NOMO-1 treated with DMSO at 0.1 percent for 48 hours (cell line): ENCODE measurements at regions not wholly inside any gene's neighbourhood (a gene's known extent, or its start where the extent isn't known, plus 50 kb on each side); places are given as distances from the start of the nearest gene placed in this dataset.

Source experiments
- DNase-seq: peaks from one replicate; lab custom pipeline; 2025; ENCODE audit not compliant: unreplicated experiment; lab: John Stamatoyannopoulos, UW

- no peak for DNase-seq
Measured at GRCh38 chr21:16708101-16708835, 804.6 kb upstream of the CXADR start.

GRCh38 chr21:16709866-16710550 is 802.8 kb upstream of the CXADR start:
- DNase-seq: no peak

DNA sequence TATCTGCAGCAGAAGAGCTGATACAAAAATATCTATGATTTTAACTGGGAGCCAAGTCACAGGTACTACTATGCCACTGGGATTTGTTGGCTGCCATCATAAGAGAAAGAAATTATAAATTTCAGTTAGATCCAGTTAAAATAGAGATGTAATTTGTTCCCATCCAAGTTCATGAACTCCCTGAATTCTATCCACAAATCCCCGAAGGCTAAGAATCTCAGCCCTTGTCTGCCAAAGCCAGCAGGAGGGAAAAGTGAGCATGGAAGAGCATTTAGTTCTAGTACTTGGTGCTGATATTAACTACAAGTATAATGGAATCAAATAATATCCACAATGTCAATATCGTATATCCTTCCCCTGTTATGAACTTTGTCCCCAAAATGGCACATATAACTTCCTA is 801.1 kb upstream of the CXADR start:
- DNase-seq: no peak

DNA sequence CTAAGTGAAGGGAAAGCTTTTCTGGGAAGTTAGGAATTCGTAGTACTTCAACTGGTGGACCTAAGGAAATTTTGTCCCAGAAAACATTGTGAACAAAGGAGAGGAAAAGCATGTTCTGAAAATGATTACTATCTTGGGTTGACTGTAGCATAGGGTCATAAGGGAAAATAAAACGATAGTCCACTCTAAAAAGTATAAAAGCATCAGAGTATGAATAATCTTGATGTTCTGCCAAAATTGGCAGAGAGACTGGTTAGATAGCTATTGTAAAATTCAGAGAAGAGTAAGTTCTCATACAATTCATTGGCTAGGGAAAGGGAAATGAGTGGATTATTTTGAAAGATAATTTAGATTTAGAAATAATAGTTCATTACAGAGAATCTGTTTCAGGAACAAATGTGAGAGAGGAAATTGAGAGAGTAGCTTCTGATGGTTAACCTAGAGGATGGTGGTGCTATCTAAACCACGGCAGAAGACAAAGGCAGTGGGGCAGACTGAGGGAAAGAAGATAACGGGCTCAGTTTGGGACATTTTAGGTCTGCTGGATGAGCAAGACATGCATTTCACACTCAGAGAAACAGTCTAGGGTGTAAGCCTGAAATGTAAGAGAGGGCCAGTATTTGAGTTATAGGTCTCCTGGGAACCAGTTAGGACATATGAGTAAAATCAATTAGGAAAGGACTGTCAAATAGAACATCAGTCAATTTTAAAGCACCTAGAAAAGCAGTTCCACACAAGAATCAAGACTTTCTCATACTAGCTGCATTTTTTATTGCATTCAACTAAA is 799.3 kb upstream of the CXADR start:
- no peak for DNase-seq

DNA sequence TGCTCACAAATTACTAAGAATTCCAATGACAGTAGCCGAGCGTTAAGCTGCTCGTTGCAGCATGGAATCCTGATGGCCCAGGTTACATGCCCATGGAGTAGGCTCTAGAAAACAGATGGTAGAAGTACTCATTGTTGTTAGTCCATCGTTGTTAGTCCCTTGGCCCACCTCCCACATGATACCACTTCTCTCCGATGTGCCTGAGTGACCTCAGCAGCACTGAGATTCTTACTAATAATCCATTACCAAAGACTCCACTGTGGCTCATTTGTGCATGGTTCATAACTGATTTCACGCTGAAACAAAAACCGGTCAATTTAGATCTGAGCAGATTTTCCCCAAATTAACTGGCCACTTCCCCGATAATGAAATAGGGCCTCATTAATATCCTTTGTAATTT is 772.3 kb upstream of the CXADR start:
- no peak for DNase-seq

- no peak for DNase-seq
Measured at GRCh38 chr21:16741141-16741665, 771.6 kb upstream of the CXADR start.

- DNase-seq: no peak
Measured at GRCh38 chr21:16742131-16742641, 770.7 kb upstream of the CXADR start.

GRCh38 chr21:16742741-16743140 is 770.1 kb upstream of the CXADR start:
- no peak for DNase-seq

DNA sequence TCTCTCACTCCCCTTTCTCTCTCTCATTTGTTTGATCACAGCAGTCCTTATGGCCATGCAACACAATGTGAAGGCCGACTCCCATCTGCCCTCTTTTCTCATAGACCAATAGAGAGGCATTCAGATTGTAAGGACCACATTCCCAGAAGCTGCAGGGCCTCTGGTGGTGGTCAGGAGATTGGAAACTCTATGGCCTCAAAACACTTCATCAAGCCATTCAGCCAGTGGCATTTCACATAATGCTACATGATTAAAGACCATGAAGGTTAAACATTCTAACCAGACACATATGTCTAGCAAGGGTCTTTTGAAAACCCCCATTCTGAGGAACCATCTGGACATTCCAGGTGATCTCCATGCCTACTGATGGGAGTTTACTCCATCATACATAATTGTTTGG is 769.5 kb upstream of the CXADR start:
- DNase-seq: no peak

DNA sequence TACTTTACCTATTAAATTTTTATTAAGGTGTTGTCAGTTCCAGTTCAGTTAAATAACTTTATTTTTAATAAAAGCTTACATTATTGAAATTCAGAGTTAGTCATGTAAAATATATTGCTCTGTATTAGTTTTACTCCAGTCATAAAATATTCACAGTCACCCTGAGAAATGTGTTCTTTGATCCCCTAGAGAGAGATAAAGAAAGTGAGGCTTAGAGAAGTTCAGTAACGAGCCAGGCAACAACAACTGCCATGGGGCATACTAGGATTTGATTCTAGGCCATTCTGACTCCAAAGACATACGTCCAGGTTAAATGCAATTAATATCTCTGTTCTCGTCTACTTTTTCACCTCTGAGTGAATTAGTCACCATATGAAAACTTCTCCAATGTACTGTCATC is 761.9 kb upstream of the CXADR start:
- no peak for DNase-seq

DNA sequence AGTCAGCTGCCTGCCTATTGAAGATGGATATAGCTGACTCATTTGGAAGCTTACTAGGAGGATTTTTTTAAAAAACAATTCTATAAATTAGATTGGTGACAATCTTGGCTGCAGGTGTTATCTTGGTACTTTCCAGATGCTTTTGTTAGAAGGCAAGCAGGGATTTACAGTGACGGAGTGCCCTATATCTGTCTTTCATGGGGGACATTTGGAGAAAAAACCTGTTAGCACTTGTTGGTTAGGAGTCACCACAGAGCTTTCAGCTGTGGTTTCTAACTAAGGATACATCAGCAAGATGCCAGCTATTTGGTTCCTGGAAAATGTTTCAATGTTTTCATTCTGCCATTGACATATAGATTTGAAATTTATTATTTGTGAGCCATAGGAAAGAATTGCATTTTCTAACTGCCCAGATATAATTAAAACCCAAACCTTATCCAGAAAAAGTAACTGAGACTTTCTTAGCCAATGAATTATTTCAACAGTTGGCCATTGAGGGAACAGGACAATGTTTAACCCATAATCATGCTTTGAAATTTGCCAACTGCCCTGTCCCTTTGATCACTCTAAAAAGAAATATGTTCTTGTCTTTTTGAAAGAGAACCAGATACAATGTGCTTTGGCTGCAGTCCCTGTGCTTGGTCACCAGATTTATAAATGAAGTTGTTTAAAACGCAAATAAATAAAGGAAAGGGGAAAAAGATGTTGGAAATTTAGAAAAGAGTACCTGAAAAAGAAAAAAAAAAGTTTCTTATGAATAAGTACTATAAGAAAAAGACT is 761.0 kb upstream of the CXADR start:
- no peak for DNase-seq

DNA sequence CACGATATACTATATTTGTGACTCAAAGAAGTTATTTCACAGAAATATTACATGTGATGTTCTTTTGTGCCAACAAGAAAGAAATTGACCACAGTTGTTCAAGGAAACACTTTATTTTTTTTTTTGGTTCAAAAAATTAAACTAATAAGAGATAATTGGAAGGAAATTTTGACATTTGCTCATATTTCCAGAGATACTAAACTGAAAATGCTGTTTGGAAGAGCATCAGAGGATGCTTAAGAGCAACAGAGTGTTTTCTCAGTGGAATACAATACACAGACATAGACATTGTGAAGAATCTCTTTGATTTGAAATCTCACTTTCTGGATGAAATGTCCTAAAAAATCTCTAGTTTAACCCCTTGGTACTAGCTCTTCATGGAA is 760.4 kb upstream of the CXADR start:
- no peak for DNase-seq

DNA sequence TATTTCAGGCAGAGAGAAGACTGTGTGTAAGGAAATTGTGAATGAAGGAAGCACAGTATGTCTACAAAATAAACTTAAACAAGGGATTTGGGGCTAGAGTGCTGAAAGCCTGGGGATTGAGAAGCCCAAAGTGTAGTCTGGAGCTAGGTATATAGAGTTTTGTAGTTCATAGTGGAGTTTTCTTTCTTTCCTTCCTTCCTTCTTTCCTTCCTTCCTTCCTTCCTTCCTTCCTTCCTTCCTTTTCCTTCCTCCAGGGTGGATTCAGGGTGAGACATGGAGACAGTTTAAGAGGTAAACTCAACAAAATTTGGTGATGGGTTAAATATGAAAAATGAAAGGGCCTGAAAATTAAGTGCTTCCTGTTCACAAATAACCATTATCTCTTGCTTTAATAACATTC is 757.8 kb upstream of the CXADR start:
- DNase-seq: no peak

DNA sequence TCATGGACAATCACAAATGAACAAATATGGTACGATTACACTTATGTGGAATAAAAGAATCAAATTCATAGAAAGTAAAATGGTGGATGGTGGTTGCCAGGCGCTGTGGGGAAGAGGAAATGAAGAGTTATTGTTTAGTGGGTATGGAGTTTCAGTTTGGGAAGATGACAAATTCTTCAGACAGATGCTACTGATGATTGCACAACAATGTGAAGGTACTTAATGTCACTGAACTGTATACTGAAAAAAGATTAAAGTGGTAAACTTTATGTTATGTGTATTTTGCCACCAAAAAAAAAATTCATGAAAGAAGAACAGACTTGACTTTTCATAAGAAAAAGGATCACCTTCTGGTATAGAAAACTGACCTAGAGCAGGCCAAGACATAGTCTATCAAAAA is 745.6 kb upstream of the CXADR start:
- no peak for DNase-seq

- no peak for DNase-seq
Measured at GRCh38 chr21:16768096-16768495, 744.7 kb upstream of the CXADR start.

DNA sequence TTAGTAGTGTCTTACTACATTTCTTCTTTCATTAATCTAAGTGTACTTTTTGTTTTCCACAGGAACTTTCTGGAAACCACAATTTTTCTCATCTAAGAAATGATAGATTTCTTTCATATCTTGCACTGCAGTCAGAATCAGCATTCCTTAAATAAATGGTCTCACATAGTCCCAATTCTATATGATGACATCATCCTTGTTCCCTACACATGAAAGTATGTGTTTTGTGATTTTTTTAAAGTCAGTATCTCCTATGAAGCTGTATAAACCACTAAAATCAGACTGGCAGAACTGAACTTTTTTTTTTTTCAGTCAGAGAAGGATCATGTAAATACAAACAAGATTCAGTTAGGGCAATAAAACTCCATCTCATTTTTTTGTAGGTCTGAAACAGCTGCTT is 742.6 kb upstream of the CXADR start:
- no peak for DNase-seq

- no peak for DNase-seq
Measured at GRCh38 chr21:16773206-16773605, 739.6 kb upstream of the CXADR start.

DNA sequence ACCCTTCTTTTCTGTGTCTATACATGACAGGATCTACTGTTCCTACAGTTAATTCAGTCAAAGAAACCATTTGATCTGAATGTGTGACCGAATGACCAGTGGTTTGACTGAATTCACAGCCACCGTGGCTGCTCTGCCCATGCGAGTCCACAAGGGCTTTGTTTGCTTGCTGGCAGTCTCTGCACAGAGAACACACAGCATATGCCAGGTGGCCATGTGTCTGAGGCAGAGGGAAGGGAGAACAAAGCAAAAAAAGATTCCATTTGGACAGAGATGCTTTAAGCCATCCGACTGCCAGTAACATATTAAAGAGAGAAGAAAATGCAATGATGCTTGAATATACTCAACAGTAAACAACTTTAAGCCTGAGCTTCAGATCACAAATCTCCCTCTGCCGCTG is 737.8 kb upstream of the CXADR start:
- DNase-seq: no peak

DNA sequence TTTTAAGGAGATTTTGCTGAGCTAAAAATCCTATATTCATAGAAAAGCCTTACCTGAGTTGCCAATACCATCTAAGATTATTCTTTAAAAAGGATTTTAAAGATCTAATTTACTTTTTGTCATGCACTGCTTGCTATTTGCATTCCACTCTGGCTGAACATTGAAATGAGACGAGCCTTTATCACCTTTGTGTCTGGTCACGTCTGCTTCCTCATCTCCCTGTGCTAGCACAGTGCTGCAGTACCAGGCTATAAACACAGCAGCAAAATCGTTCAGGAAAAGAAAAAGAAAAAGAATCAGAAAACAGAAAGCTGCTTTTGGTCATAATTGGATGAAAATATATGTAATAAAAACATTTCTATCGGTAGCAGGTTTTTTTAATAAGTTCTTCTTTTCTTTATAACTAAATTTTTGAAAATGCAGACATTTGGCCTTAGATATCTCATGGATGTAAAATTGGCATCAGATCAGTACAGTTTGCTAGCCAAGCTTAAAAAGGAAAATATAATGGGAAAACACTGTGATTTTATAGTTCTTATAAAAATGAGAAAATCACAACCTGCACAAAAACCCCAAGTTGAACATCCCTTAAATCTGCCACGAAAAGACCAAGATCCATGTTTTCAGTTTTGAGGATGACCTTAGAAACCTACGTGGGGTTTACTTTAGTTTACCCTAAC is 735.7 kb upstream of the CXADR start:
- no peak for DNase-seq

GRCh38 chr21:16788584-16788983 is 724.3 kb upstream of the CXADR start:
- no peak for DNase-seq
